GM18498 (cell line): ENCODE measurements at regions not wholly inside any gene's neighbourhood (a gene's known extent, or its start where the extent isn't known, plus 50 kb on each side); places are given as distances from the start of the nearest gene placed in this dataset.

ENCODE experiments used
- ATAC-seq: cut with Tn5 transposase; IDR thresholded peaks from one replicate; pipeline ENCODE4 v1.9.1; 2021; ENCODE audit warnings: mild to moderate bottlenecking, moderate library complexity; ENCODE audit not compliant: unreplicated experiment

- no peak for ATAC-seq
Measured at GRCh38 chr7:19235680-19236079, 90.5 kb upstream of the FERD3L start.

GRCh38 chr7:19224951-19225350, 79.7 kb upstream of the FERD3L start:
- ATAC-seq, result no peak

- no peak for ATAC-seq
Measured at GRCh38 chr7:19215412-19215811, 70.2 kb upstream of the FERD3L start.

- no peak for ATAC-seq
Measured at GRCh38 chr7:19213746-19214145, 68.5 kb upstream of the FERD3L start.

- ATAC-seq, result no peak
Measured at GRCh38 chr7:19210893-19211413, 65.7 kb upstream of the FERD3L start.

GRCh38 chr7:19209166-19209696, 64.0 kb upstream of the FERD3L start:
- no peak for ATAC-seq

- ATAC-seq, result no peak
Measured at GRCh38 chr7:19206721-19207120, 61.5 kb upstream of the FERD3L start.

- ATAC-seq, result no peak
Measured at GRCh38 chr7:19203686-19204085, 58.5 kb upstream of the FERD3L start.

GRCh38 chr7:19202599-19202998, 57.4 kb upstream of the FERD3L start:
- ATAC-seq, result no peak
